Endothelial cell of umbilical vein (primary cell): ENCODE measurements at regions not wholly inside any gene's neighbourhood (a gene's known extent, or its start where the extent isn't known, plus 50 kb on each side); places are given as distances from the start of the nearest gene placed in this dataset.
A peak's percentile ranks its signal among the peaks of the same experiment; 100 is the strongest.

Experiments
- BruUV-seq: library from RNA; stranded (reverse); fragments of 400-500 nt; replicated peaks from 2 replicates; lab custom pipeline; 2021; lab: Mats Ljungman, UMichigan
- CTCF ChIA-PET: fragments of 300-600, 350-600 bp; sonication (Branson Sonifier 250); formaldehyde crosslinking; loops from one replicate; lab custom pipeline; 2021; ENCODE audit warnings: antibody characterized with exemption, inconsistent platforms; lab: Charles Lee
- POLR2A ChIA-PET: fragments of 300-600, 350-600 bp; sonication (Branson Sonifier 250); formaldehyde crosslinking; loops from one replicate; lab custom pipeline; 2021; ENCODE audit warnings: antibody characterized with exemption, inconsistent platforms; lab: Charles Lee
- DNase-seq: peaks from one replicate; pipeline ENCODE4 v3.0.0-alpha.2; 2011; ENCODE audit warnings: low read depth, low spot score
- FAIRE-seq: peaks from 2 replicates; lab custom pipeline; 2011; peaks lifted over from hg19 to GRCh38; lab: Jason Lieb, UNC
- H2AFZ ChIP-seq: 2 replicates; pipeline ENCODE4 v1.6.0; 2012; ENCODE audit warnings: low read depth, low read length, control low read depth, inconsistent platforms
- H3K27ac ChIP-seq: 2 replicates; pipeline ENCODE4 v1.5.1; 2011; ENCODE audit warnings: low read depth, mild to moderate bottlenecking, control low read depth, low read length, moderate library complexity; ENCODE audit not compliant: insufficient read depth
- H3K27me3 ChIP-seq, 2 experiments: 2 replicates each; pipeline versions ENCODE4 v1.6.0 to v1.6.1; 2011; ENCODE audit warnings: low read length in 2 of 2, mixed read lengths in 1 of 2; ENCODE audit not compliant: control insufficient read depth in 2 of 2, insufficient read depth in 2 of 2
- H3K36me3 ChIP-seq, 2 experiments: 2 replicates in 1 of 2; 3 replicates in 1 of 2; pipeline ENCODE4 v1.5.1; 2011; ENCODE audit warnings: low read length in 2 of 2, mild to moderate bottlenecking in 1 of 2, moderate library complexity in 1 of 2; ENCODE audit not compliant: control insufficient read depth in 2 of 2, insufficient read depth in 2 of 2; ENCODE audit errors: extremely low read depth in 1 of 2
- H3K4me1 ChIP-seq: 3 replicates; pipeline ENCODE4 v1.5.1; 2011; ENCODE audit warnings: mild to moderate bottlenecking, low read length; ENCODE audit not compliant: control insufficient read depth, insufficient read depth; ENCODE audit errors: extremely low read depth
- H3K4me2 ChIP-seq: 2 replicates; pipeline ENCODE4 v1.6.1; 2011; ENCODE audit warnings: low read length, control low read depth, mixed read lengths; ENCODE audit not compliant: insufficient read depth
- H3K4me3 ChIP-seq, 3 experiments: fragments of 200-600 bp in 1 of 3; sonication (generic), shearing (Covaris generic) in 1 of 3; replicated peaks in 1 of 3; 2 replicates each; pipeline ENCODE4 v1.5.1; 2011 to 2016; ENCODE audit warnings: control low read depth in 3 of 3, low read length in 3 of 3, mild to moderate bottlenecking in 2 of 3, inconsistent platforms in 1 of 3, low read depth in 1 of 3, moderate library complexity in 1 of 3; ENCODE audit not compliant: insufficient read depth in 1 of 3
- H3K79me2 ChIP-seq: 2 replicates; pipeline ENCODE4 v1.6.0; 2012; ENCODE audit warnings: low read length, inconsistent platforms; ENCODE audit not compliant: control insufficient read depth, insufficient read depth
- H3K9ac ChIP-seq: replicated peaks from 2 replicates; pipeline ENCODE3; 2011; ENCODE audit warnings: low read length, control low read depth; ENCODE audit not compliant: insufficient read depth; ENCODE audit errors: extremely low read depth
- H3K9me1 ChIP-seq: replicated peaks from 3 replicates; pipeline ENCODE4 v1.6.0; 2011; ENCODE audit warnings: mild to moderate bottlenecking, low read length; ENCODE audit not compliant: control insufficient read depth, insufficient read depth; ENCODE audit errors: extremely low read depth
- H3K9me3 ChIP-seq: replicated peaks from 2 replicates; pipeline ENCODE4 v1.5.1; 2012; ENCODE audit warnings: low read length, inconsistent platforms; ENCODE audit not compliant: control insufficient read depth, insufficient read depth
- H4K20me1 ChIP-seq: replicated peaks from 2 replicates; pipeline ENCODE3; 2011; ENCODE audit warnings: mild to moderate bottlenecking, low read length; ENCODE audit not compliant: control insufficient read depth, insufficient read depth; ENCODE audit errors: extremely low read depth
- EZH2 ChIP-seq: IDR thresholded peaks from 2 replicates; pipeline ENCODE4 v1.6.1; 2012; ENCODE audit warnings: borderline replicate concordance, low read depth, mild to moderate bottlenecking, moderate library complexity, low read length, inconsistent platforms; ENCODE audit not compliant: severe bottlenecking
- FOS ChIP-seq: IDR thresholded peaks from 2 replicates; pipeline ENCODE4 v1.6.1; 2011; ENCODE audit warnings: mild to moderate bottlenecking, low read length, moderate library complexity, borderline replicate concordance; ENCODE audit not compliant: insufficient read depth
- GATA2 ChIP-seq: IDR thresholded peaks from 2 replicates; pipeline ENCODE4 v1.7.0; 2011; ENCODE audit warnings: low read depth, mild to moderate bottlenecking, moderate library complexity, mixed read lengths, low read length; ENCODE audit not compliant: insufficient read length, insufficient read depth
- JUN ChIP-seq: IDR thresholded peaks from 2 replicates; pipeline ENCODE4 v1.6.1; 2011; ENCODE audit warnings: borderline replicate concordance, low read depth; ENCODE audit not compliant: insufficient read length, insufficient read depth
- MAX ChIP-seq: IDR thresholded peaks from 2 replicates; pipeline ENCODE4 v1.6.1; 2011; ENCODE audit not compliant: insufficient read depth, insufficient read length
- MYC ChIP-seq: IDR thresholded peaks from one replicate; pipeline ENCODE4 v1.6.1; 2011; ENCODE audit warnings: mild to moderate bottlenecking, low read depth, low read length
- POLR2A ChIP-seq: IDR thresholded peaks from 2 replicates; pipeline ENCODE4 v1.6.1; 2012; ENCODE audit warnings: low read depth, mild to moderate bottlenecking, control low read depth, low read length
- POLR2AphosphoS5 ChIP-seq: IDR thresholded peaks from 2 replicates; pipeline ENCODE4 v1.6.1; 2012; ENCODE audit warnings: low read depth, mild to moderate bottlenecking, control low read depth, low read length, moderate library complexity; ENCODE audit not compliant: insufficient read depth
- dilution Hi-C: fragments of 300-500 bp; cut with MboI; formaldehyde crosslinking; loops from one replicate; pipeline ENCODE4 v1.15.0; 2019; ENCODE audit warnings: low sequenced_read_pairs; ENCODE audit not compliant: extremely low pct_ligation_motif_present
- intact Hi-C: fragments of 100-400 bp; cut with micrococcal nuclease; formaldehyde crosslinking; loops from one replicate; pipeline ENCODE4 v1.10.0; 2022
- TF ChIP-seq, protein P1 (sequence below), 2 donors: IDR thresholded peaks; 1 replicate in 1 of 2; 2 replicates in 1 of 2; pipeline ENCODE4 v1.5.1; 2011; ENCODE audit warnings: low read length in 2 of 2, mild to moderate bottlenecking in 2 of 2, moderate library complexity in 2 of 2, control low read depth in 1 of 2, inconsistent platforms in 1 of 2, low read depth in 1 of 2; ENCODE audit not compliant: insufficient read depth in 1 of 2; ENCODE audit errors: extremely low read depth in 1 of 2

- H3K27ac ChIP-seq, result no peak overlapping the region
These were observed 96.4 kb downstream of the BANF2 start for GRCh38 chr20:17796091-17796563.

More at GRCh38 chr20:17796091-17796563, 96.4 kb downstream of the BANF2 start:
- TF ChIP-seq MYC (no peak), POLR2AphosphoS5 (no peak), JUN (no peak), GATA2 (no peak), MAX (no peak), EZH2 (no peak), POLR2A (no peak), FOS (no peak)
- TF ChIP-seq, protein P1, sequence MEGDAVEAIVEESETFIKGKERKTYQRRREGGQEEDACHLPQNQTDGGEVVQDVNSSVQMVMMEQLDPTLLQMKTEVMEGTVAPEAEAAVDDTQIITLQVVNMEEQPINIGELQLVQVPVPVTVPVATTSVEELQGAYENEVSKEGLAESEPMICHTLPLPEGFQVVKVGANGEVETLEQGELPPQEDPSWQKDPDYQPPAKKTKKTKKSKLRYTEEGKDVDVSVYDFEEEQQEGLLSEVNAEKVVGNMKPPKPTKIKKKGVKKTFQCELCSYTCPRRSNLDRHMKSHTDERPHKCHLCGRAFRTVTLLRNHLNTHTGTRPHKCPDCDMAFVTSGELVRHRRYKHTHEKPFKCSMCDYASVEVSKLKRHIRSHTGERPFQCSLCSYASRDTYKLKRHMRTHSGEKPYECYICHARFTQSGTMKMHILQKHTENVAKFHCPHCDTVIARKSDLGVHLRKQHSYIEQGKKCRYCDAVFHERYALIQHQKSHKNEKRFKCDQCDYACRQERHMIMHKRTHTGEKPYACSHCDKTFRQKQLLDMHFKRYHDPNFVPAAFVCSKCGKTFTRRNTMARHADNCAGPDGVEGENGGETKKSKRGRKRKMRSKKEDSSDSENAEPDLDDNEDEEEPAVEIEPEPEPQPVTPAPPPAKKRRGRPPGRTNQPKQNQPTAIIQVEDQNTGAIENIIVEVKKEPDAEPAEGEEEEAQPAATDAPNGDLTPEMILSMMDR (IDR thresholded peaks at IDR 0.05; ENCODE audit: extremely low read depth in 1 of 2, insufficient read depth in 1 of 2, low read depth in 1 of 2, low read length in 2 of 2), result no peak
- peak; percentile 57 for DNase-seq
- Histone ChIP-seq H3K36me3 (no peaks in the 10 kb centered on the region), H3K27me3 (peaks cover 8 to 9% of the 10 kb centered on the region in 2 experiments), H2AFZ (no peak overlapping the region), H3K4me3 (no peak overlapping the region), H3K9me3 (no peaks in the 10 kb centered on the region), H3K4me1 (no peaks in the 10 kb centered on the region), H3K9me1 (no peaks in the 10 kb centered on the region), H3K79me2 (no peaks in the 10 kb centered on the region), H3K4me2 (no peak overlapping the region), H3K9ac (no peak overlapping the region), H4K20me1 (no peaks in the 10 kb centered on the region)
- dilution Hi-C loops (no loop called here), intact Hi-C loops (no loop called here)
- no peak for FAIRE-seq
- BruUV-seq, result no TSS peak
- ChIA-PET POLR2A (no interaction called here), CTCF (no interaction called here)
